Neural progenitor cell (in vitro differentiated cells): ENCODE measurements at regions not wholly inside any gene's neighbourhood (a gene's known extent, or its start where the extent isn't known, plus 50 kb on each side); places are given as distances from the start of the nearest gene placed in this dataset.
"Not testable (repeated sequence)": the region's sequence is repeated elsewhere in the genome, so short reads cannot be mapped to it uniquely, and the experiment has no call there.

Source experiments
- DNase-seq: peaks from one replicate; pipeline ENCODE4 v3.0.0-alpha.2; 2016; ENCODE audit warnings: low spot score
- H2AFZ ChIP-seq: fragments of 200-600 bp; sonication (generic); replicated peaks from 2 replicates; pipeline ENCODE4 v1.6.1; 2016; ENCODE audit warnings: antibody characterized with exemption
- H3F3A ChIP-seq: fragments of 200-600 bp; sonication (generic); 2 replicates; pipeline ENCODE4 v1.6.1; 2016; ENCODE audit warnings: antibody characterized with exemption, low read depth
- H3K27ac ChIP-seq: fragments of 200-600 bp; sonication (generic); 2 replicates; pipeline ENCODE4 v1.5.1; 2016; ENCODE audit warnings: mild to moderate bottlenecking
- H3K27me3 ChIP-seq: fragments of 200-600 bp; sonication (generic); 2 replicates; pipeline ENCODE4 v1.6.1; 2016; ENCODE audit warnings: mild to moderate bottlenecking, moderate library complexity
- H3K36me3 ChIP-seq: fragments of 200-600 bp; sonication (generic); 2 replicates; pipeline ENCODE4 v1.5.1; 2016
- H3K4me1 ChIP-seq: fragments of 200-600 bp; sonication (generic); 2 replicates; pipeline ENCODE4 v1.6.1; 2016; ENCODE audit warnings: mixed run types
- H3K4me2 ChIP-seq: fragments of 200-600 bp; sonication (generic); 2 replicates; pipeline ENCODE4 v1.6.1; 2016
- H3K4me3 ChIP-seq: fragments of 200-600 bp; sonication (generic); 2 replicates; pipeline ENCODE4 v1.5.1; 2016
- H3K79me2 ChIP-seq: fragments of 200-600 bp; sonication (generic); 2 replicates; pipeline ENCODE4 v1.6.1; 2016; ENCODE audit warnings: low read depth
- H3K9ac ChIP-seq: fragments of 200-600 bp; sonication (generic); 2 replicates; pipeline ENCODE4 v1.6.1; 2016
- H3K9me3 ChIP-seq: fragments of 200-600 bp; sonication (generic); 2 replicates; pipeline ENCODE4 v1.5.1; 2016; ENCODE audit warnings: low read depth
- H4K20me1 ChIP-seq: fragments of 200-600 bp; sonication (generic); 2 replicates; pipeline ENCODE4 v1.6.1; 2016; ENCODE audit warnings: low read depth
- H3K27ac Mint-ChIP-seq: 3 replicates; pipeline ENCODE4 v1.8.0; 2021; ENCODE audit warnings: mixed read lengths
- H3K27me3 Mint-ChIP-seq: 2 replicates; pipeline ENCODE4 v1.8.0; 2022; ENCODE audit warnings: low read depth, mild to moderate bottlenecking, inconsistent platforms, moderate library complexity, mixed read lengths; ENCODE audit not compliant: insufficient read depth
- H3K36me3 Mint-ChIP-seq: 3 replicates; pipeline ENCODE4 v1.8.0; 2021; ENCODE audit warnings: mixed read lengths
- H3K4me1 Mint-ChIP-seq: 3 replicates; pipeline ENCODE4 v1.8.0; 2021; ENCODE audit warnings: mixed read lengths
- H3K4me3 Mint-ChIP-seq: 3 replicates; pipeline ENCODE4 v1.8.0; 2021; ENCODE audit warnings: mild to moderate bottlenecking, moderate library complexity, mixed read lengths
- H3K9me3 Mint-ChIP-seq: 3 replicates; pipeline ENCODE4 v1.8.0; 2020; ENCODE audit warnings: mixed read lengths
- CTCF ChIP-seq: fragments of 200-600 bp; sonication (generic); IDR thresholded peaks from 2 replicates; pipeline ENCODE4 v1.5.1; 2017; ENCODE audit warnings: antibody characterized with exemption, mild to moderate bottlenecking
- EZH2 ChIP-seq: fragments of 200-600 bp; sonication (generic); IDR thresholded peaks from 2 replicates; pipeline ENCODE4 v1.6.1; 2017; ENCODE audit warnings: antibody characterized with exemption, mild to moderate bottlenecking, moderate library complexity
- EZH2phosphoT487 ChIP-seq: fragments of 200-600 bp; sonication (generic); IDR thresholded peaks from 2 replicates; pipeline ENCODE4 v1.6.1; 2017; ENCODE audit warnings: antibody characterized with exemption

GRCh38 chr11:31953803-31954327 lies 137.0 kb upstream of the RCN1 start:
- no peaks in the 10 kb centered on the region for H3K36me3 Mint-ChIP-seq
- Histone ChIP-seq H3K27ac (no peak overlapping the region), H3K9ac (no peak overlapping the region), H3K79me2 (no peaks in the 10 kb centered on the region), H3K4me2 (no peak overlapping the region), H3K27me3 (no peaks in the 10 kb centered on the region), H4K20me1 (no peaks in the 10 kb centered on the region), H2AFZ (no peak overlapping the region), H3K9me3 (no peaks in the 10 kb centered on the region), H3F3A (peaks cover 2% of the 10 kb centered on the region), H3K4me1 (peaks cover 7% of the 10 kb centered on the region), H3K4me3 (no peak overlapping the region), H3K36me3 (no peaks in the 10 kb centered on the region)
- no peak for DNase-seq
- H3K27ac Mint-ChIP-seq = no peak overlapping the region
- peaks cover 10% of the 10 kb centered on the region for H3K27me3 Mint-ChIP-seq
- peaks cover 8% of the 10 kb centered on the region for H3K9me3 Mint-ChIP-seq
- TF ChIP-seq EZH2 (no peak), CTCF (no peak), EZH2phosphoT487 (no peak)
- peaks cover 18% of the 10 kb centered on the region for H3K4me1 Mint-ChIP-seq
- no peak overlapping the region for H3K4me3 Mint-ChIP-seq

- H3K27ac Mint-ChIP-seq, H3K4me2 ChIP-seq, H3K79me2 ChIP-seq, H3K27ac ChIP-seq, H3K4me3 Mint-ChIP-seq, H3K36me3 ChIP-seq, H3K9me3 ChIP-seq, H4K20me1 ChIP-seq, H3K27me3 Mint-ChIP-seq, H3K4me3 ChIP-seq, DNase-seq, H2AFZ ChIP-seq, H3K36me3 Mint-ChIP-seq, H3K27me3 ChIP-seq, H3F3A ChIP-seq, H3K4me1 Mint-ChIP-seq, H3K9ac ChIP-seq: not testable (repeated sequence)
- H3K9me3 Mint-ChIP-seq = peaks cover 13% of the 10 kb centered on the region
- H3K4me1 ChIP-seq = peaks cover 11% of the 10 kb centered on the region
Observed at GRCh38 chr11:31949733-31950200, 138.6 kb upstream of the PAX6 start.

- no peak overlapping the region for H3K4me3 ChIP-seq
- H3K27me3 ChIP-seq = no peaks in the 10 kb centered on the region
- H3K9ac ChIP-seq = no peak overlapping the region
- peaks cover 30% of the 10 kb centered on the region for H3K4me1 ChIP-seq
- DNase-seq = no peak
- no peaks in the 10 kb centered on the region for H3K36me3 ChIP-seq
- peaks cover 13% of the 10 kb centered on the region for H3K9me3 Mint-ChIP-seq
- no peak overlapping the region for H3K27ac ChIP-seq
- no peak overlapping the region for H3K4me3 Mint-ChIP-seq
- H3K4me2 ChIP-seq = no peak overlapping the region
- no peaks in the 10 kb centered on the region for H4K20me1 ChIP-seq
- H3K9me3 ChIP-seq = no peaks in the 10 kb centered on the region
- H3K79me2 ChIP-seq = no peaks in the 10 kb centered on the region
- peaks cover 8% of the 10 kb centered on the region for H3K27me3 Mint-ChIP-seq
- peaks cover 19% of the 10 kb centered on the region for H3K4me1 Mint-ChIP-seq
- no peak for TF ChIP-seq EZH2phosphoT487
- no peak for TF ChIP-seq CTCF
- no peak for TF ChIP-seq EZH2
- peaks cover 33% of the 10 kb centered on the region for H3F3A ChIP-seq
- H3K36me3 Mint-ChIP-seq = peaks cover 2% of the 10 kb centered on the region
- H3K27ac Mint-ChIP-seq = no peak overlapping the region
- no peak overlapping the region for H2AFZ ChIP-seq
Observed at GRCh38 chr11:31947051-31947450, 135.9 kb upstream of the PAX6 start.

- TF ChIP-seq CTCF (peak; percentile 17), EZH2 (no peak), EZH2phosphoT487 (no peak)
- Histone ChIP-seq H3K79me2 (no peaks in the 10 kb centered on the region), H3K9me3 (no peaks in the 10 kb centered on the region), H3F3A (peaks cover 25% of the 10 kb centered on the region), H3K4me1 (peaks cover 31% of the 10 kb centered on the region), H4K20me1 (no peaks in the 10 kb centered on the region), H3K36me3 (no peaks in the 10 kb centered on the region), H2AFZ (no peak overlapping the region), H3K4me2 (peak overlapping the region; percentile 48), H3K4me3 (no peak overlapping the region), H3K9ac (no peak overlapping the region), H3K27ac (no peak overlapping the region), H3K27me3 (no peaks in the 10 kb centered on the region)
- peaks cover 7% of the 10 kb centered on the region for H3K9me3 Mint-ChIP-seq
- peaks cover 2% of the 10 kb centered on the region for H3K36me3 Mint-ChIP-seq
- peak overlapping the region; percentile 45 for H3K4me3 Mint-ChIP-seq
- DNase-seq = peak; percentile 52
- no peak overlapping the region for H3K27ac Mint-ChIP-seq
- H3K4me1 Mint-ChIP-seq = peaks cover 32% of the 10 kb centered on the region
- peaks cover 4% of the 10 kb centered on the region for H3K27me3 Mint-ChIP-seq
Observed at GRCh38 chr11:31943056-31943780, 132.1 kb upstream of the PAX6 start.
